Stomach (tissue), 4 donors: ENCODE measurements at regions not wholly inside any gene's neighbourhood (a gene's known extent, or its start where the extent isn't known, plus 50 kb on each side); places are given as distances from the start of the nearest gene placed in this dataset.
"Not testable (repeated sequence)": the region's sequence is repeated elsewhere in the genome, so short reads cannot be mapped to it uniquely, and the experiment has no call there.

Experiments
- CTCF ChIP-seq, 7 experiments: fragments of 450-650 bp in 4 of 7; fragments of 200-600 bp in 3 of 7; sonication (generic) in 3 of 7; IDR thresholded peaks; one replicate each; pipeline ENCODE4 v1.5.1; 2016 to 2019; ENCODE audit warnings: antibody characterized with exemption in 7 of 7, control low read depth in 2 of 7, mild to moderate bottlenecking in 1 of 7
- EP300 ChIP-seq: sonication (generic); formaldehyde crosslinking; IDR thresholded peaks from one replicate; pipeline ENCODE4 v1.6.1; 2017; ENCODE audit warnings: antibody characterized with exemption
- POLR2A ChIP-seq, 4 donors: fragments of 450-650 bp; IDR thresholded peaks; one replicate each; pipeline ENCODE4 v1.6.1; 2016; ENCODE audit warnings: antibody characterized with exemption in 4 of 4, control low read depth in 2 of 4, mild to moderate bottlenecking in 1 of 4, moderate library complexity in 1 of 4
- POLR2AphosphoS5 ChIP-seq, 3 donors: sonication (generic); formaldehyde crosslinking; IDR thresholded peaks; one replicate each; pipeline ENCODE4 v1.6.1; 2016; ENCODE audit warnings: antibody characterized with exemption in 3 of 3

DNA sequence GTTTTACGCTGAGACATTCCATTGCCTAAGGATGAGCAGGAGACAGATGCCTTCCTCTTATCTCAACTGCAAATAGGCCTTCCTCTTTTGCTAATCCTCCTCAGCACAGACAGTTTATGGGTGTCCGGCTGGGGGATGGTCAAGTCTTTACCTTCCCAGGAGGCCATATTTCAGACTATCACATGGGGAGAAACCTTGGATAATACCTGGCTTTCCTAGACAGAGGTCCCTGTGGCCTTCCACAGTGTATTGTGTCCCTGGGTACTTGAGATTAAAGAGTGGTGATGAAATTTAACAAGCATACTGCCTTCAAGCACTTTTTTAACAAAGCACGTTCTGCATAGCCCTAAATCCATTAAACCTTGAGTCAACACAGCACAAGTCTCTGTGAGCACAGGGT is 1816.7 kb upstream of the DEFB115 start:
- TF ChIP-seq CTCF (IDR thresholded peaks at IDR 0.05); POLR2A (IDR thresholded peaks at IDR 0.05); POLR2AphosphoS5 (IDR thresholded peaks at IDR 0.05); EP300: not testable (repeated sequence)
